ENCODE measurements at regions not wholly inside any gene's neighbourhood (a gene's known extent, or its start where the extent isn't known, plus 50 kb on each side); places are given as distances from the start of the nearest gene placed in this dataset.

DNA sequence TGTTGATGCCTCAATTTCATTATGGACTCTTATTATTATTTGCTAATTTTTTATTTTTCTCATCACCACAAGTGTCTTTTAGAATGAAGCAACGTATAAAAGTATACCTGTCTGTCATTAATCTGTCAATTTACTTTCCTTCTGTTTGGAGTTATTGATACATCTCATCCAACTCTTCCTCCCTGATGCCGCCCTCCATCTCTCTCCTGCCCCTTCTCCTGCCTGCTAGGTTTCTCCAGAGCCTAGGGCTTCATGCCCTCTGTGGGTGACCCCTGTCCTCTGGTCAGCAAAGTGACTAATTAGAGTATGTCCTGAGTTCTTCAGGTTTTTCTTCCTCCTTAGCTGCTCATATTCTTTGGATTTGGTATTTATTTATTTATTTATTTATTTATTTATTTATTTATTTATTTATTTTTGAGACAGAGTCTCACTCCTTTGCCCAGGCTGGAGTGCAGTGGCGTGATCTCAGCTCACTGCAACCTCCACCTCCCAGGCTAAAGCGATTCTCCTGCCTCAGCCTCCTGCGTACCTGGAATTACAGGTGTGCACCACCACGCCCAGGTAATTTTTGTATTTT lies 162.5 kb upstream of the MYCN start:
- H3K4me3 ChIP-seq (ENCODE audit: low read length): no peak overlapping the region
- Mint-ChIP-seq H3K4me3 (no peak overlapping the region), H3K36me3 (no peaks in the 10 kb centered on the region), H3K9me3 (no peaks in the 10 kb centered on the region), H3K27me3 (ENCODE audit: low read depth in 2 of 2) (no peaks in the 10 kb centered on the region), H3K4me1 (no peaks in the 10 kb centered on the region), H3K27ac (no peak overlapping the region)
- no peaks in the 10 kb centered on the region for H3K27me3 ChIP-seq (ENCODE audit: control insufficient read depth, insufficient read depth, low read length)
- H3K27ac ChIP-seq (ENCODE audit: low read length): no peak overlapping the region
- TF ChIP-seq, protein P1, sequence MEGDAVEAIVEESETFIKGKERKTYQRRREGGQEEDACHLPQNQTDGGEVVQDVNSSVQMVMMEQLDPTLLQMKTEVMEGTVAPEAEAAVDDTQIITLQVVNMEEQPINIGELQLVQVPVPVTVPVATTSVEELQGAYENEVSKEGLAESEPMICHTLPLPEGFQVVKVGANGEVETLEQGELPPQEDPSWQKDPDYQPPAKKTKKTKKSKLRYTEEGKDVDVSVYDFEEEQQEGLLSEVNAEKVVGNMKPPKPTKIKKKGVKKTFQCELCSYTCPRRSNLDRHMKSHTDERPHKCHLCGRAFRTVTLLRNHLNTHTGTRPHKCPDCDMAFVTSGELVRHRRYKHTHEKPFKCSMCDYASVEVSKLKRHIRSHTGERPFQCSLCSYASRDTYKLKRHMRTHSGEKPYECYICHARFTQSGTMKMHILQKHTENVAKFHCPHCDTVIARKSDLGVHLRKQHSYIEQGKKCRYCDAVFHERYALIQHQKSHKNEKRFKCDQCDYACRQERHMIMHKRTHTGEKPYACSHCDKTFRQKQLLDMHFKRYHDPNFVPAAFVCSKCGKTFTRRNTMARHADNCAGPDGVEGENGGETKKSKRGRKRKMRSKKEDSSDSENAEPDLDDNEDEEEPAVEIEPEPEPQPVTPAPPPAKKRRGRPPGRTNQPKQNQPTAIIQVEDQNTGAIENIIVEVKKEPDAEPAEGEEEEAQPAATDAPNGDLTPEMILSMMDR (IDR thresholded peaks at IDR 0.05): no peak
- DNase-seq (no peak), ATAC-seq (no peak)
- intact Hi-C loops (cut with micrococcal nuclease): no loop called here
- no peaks in the 10 kb centered on the region for H3K9me3 ChIP-seq (ENCODE audit: control insufficient read depth, insufficient read depth, low read length)
- 85% methylated on average over 6 of the region's 6 CpGs for WGBS (ENCODE audit: insufficient coverage)
- no peaks in the 10 kb centered on the region for H3K4me1 ChIP-seq (ENCODE audit: control insufficient read depth, insufficient read depth, low read length)
- H3K36me3 ChIP-seq (ENCODE audit: control insufficient read depth, insufficient read depth, low read length): no peaks in the 10 kb centered on the region

DNA sequence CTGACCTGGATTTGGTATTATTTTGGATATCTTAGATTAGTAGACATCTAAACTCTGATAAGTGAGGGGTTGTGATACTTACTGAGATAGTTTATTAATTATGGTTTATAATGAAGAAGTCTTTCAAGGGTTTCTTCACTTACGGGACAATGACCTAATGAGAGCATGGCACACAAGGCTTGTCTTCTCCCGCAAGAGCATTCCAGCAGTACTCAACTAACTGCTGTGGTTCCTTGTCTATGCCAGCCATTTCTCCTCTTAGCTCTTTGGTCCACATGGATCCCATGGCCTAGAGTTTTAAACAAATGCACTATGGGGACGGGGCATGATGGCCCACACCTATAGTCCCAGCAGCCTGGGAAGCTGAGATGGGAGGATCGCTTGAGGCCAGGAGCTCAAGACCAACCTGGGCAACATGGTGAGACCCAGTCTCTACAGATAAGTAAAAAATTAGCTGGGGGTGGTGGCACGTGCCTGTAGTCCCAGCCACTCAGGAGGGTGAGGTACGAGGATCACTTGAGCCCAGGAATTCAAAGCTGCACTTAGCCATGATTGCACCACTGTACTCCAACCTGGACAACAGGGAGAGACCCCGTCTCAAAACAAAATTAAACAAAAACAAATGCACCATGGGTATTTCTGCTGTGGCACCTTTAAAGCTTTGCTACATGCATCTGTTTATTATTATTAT lies 161.7 kb upstream of the MYCN start:
- DNase-seq (no peak), ATAC-seq (no peak)
- Mint-ChIP-seq H3K36me3 (no peaks in the 10 kb centered on the region), H3K4me1 (no peaks in the 10 kb centered on the region), H3K9me3 (no peaks in the 10 kb centered on the region), H3K27me3 (ENCODE audit: low read depth in 2 of 2) (no peaks in the 10 kb centered on the region), H3K4me3 (no peak overlapping the region), H3K27ac (no peak overlapping the region)
- Histone ChIP-seq H3K4me1 (ENCODE audit: control insufficient read depth, insufficient read depth, low read length) (no peaks in the 10 kb centered on the region), H3K27ac (ENCODE audit: low read length) (no peak overlapping the region), H3K9me3 (ENCODE audit: control insufficient read depth, insufficient read depth, low read length) (no peaks in the 10 kb centered on the region), H3K4me3 (ENCODE audit: low read length) (no peak overlapping the region), H3K27me3 (ENCODE audit: control insufficient read depth, insufficient read depth, low read length) (no peaks in the 10 kb centered on the region), H3K36me3 (ENCODE audit: control insufficient read depth, insufficient read depth, low read length) (no peaks in the 10 kb centered on the region)
- intact Hi-C loops (cut with micrococcal nuclease): no loop called here
- 74% methylated on average over 6 of the region's 7 CpGs for WGBS (ENCODE audit: insufficient coverage)
- TF ChIP-seq, protein P1 (IDR thresholded peaks at IDR 0.05): no peak

- no peak overlapping the region for H3K4me3 Mint-ChIP-seq
- Histone ChIP-seq H3K9me3 (ENCODE audit: control insufficient read depth, insufficient read depth, low read length) (no peaks in the 10 kb centered on the region), H3K36me3 (ENCODE audit: control insufficient read depth, insufficient read depth, low read length) (no peaks in the 10 kb centered on the region), H3K4me3 (ENCODE audit: low read length) (no peak overlapping the region), H3K27ac (ENCODE audit: low read length) (no peak overlapping the region), H3K27me3 (ENCODE audit: control insufficient read depth, insufficient read depth, low read length) (no peaks in the 10 kb centered on the region), H3K4me1 (ENCODE audit: control insufficient read depth, insufficient read depth, low read length) (no peaks in the 10 kb centered on the region)
- no peaks in the 10 kb centered on the region for H3K9me3 Mint-ChIP-seq
- ATAC-seq: no peak
- 92% methylated on average over 7 of the region's 7 CpGs for WGBS (ENCODE audit: insufficient coverage)
- H3K4me1 Mint-ChIP-seq: no peaks in the 10 kb centered on the region
- TF ChIP-seq, protein P1 (IDR thresholded peaks at IDR 0.05): no peak
- H3K27ac Mint-ChIP-seq: no peak overlapping the region
- no peak for DNase-seq
- H3K27me3 Mint-ChIP-seq (ENCODE audit: low read depth in 2 of 2): no peaks in the 10 kb centered on the region
- intact Hi-C loops (cut with micrococcal nuclease): no loop called here
- no peaks in the 10 kb centered on the region for H3K36me3 Mint-ChIP-seq
Observed at GRCh38 chr2:15779381-15780041, 160.8 kb upstream of the MYCN start.
